ENCODE measurements at regions not wholly inside any gene's neighbourhood (a gene's known extent, or its start where the extent isn't known, plus 50 kb on each side); places are given as distances from the start of the nearest gene placed in this dataset.

GRCh38 chr10:8499312-8499711 lies 444.8 kb downstream of the GATA3 start:
- Histone ChIP-seq H3F3A (ENCODE audit: control insufficient read depth, insufficient read depth) (no peaks in the 10 kb centered on the region), H3K4me1 (ENCODE audit: control insufficient read depth, low read length) (no peaks in the 10 kb centered on the region), H3K27me3 (ENCODE audit: control insufficient read depth, low read length) (no peaks in the 10 kb centered on the region), H3K9me3 (ENCODE audit: control insufficient read depth, insufficient read depth, low read length) (no peaks in the 10 kb centered on the region), H4K20me1 (ENCODE audit: control insufficient read depth, insufficient read depth, low read depth, low read length) (no peaks in the 10 kb centered on the region), H3K79me2 (ENCODE audit: control insufficient read depth, low read length) (no peaks in the 10 kb centered on the region), H3K4me2 (ENCODE audit: low read length) (no peak overlapping the region), H3K27ac (ENCODE audit: low read depth, low read length) (no peak overlapping the region), H3K36me3 (ENCODE audit: control insufficient read depth, low read length) (no peaks in the 10 kb centered on the region), H3K4me3 (ENCODE audit: low read length) (no peak overlapping the region), H3K9me2 (replicated peaks; ENCODE audit: control insufficient read depth, low read length) (no peaks in the 10 kb centered on the region; the same call in 1 of the 2 replicates)
- TF ChIP-seq EZH2phosphoT487 (IDR thresholded peaks at IDR 0.05; ENCODE audit: borderline replicate concordance, low read length) (no peak), CTCF (IDR thresholded peaks at IDR 0.05; ENCODE audit: low read depth, low read length, poor library complexity, severe bottlenecking) (no peak)

GRCh38 chr10:8499752-8500390 lies 445.4 kb downstream of the GATA3 start:
- Histone ChIP-seq H3K9me3 (ENCODE audit: control insufficient read depth, insufficient read depth, low read length) (no peaks in the 10 kb centered on the region), H3K4me1 (ENCODE audit: control insufficient read depth, low read length) (no peaks in the 10 kb centered on the region), H4K20me1 (ENCODE audit: control insufficient read depth, insufficient read depth, low read depth, low read length) (no peaks in the 10 kb centered on the region), H3K36me3 (ENCODE audit: control insufficient read depth, low read length) (no peaks in the 10 kb centered on the region), H3F3A (ENCODE audit: control insufficient read depth, insufficient read depth) (no peaks in the 10 kb centered on the region), H3K4me3 (ENCODE audit: low read length) (no peak overlapping the region), H3K79me2 (ENCODE audit: control insufficient read depth, low read length) (no peaks in the 10 kb centered on the region), H3K4me2 (ENCODE audit: low read length) (no peak overlapping the region), H3K27ac (ENCODE audit: low read depth, low read length) (no peak overlapping the region), H3K27me3 (ENCODE audit: control insufficient read depth, low read length) (no peaks in the 10 kb centered on the region), H3K9me2 (replicated peaks; ENCODE audit: control insufficient read depth, low read length) (no peaks in the 10 kb centered on the region; the same call in 1 of the 2 replicates)
- TF ChIP-seq EZH2phosphoT487 (IDR thresholded peaks at IDR 0.05; ENCODE audit: borderline replicate concordance, low read length) = no peak
- TF ChIP-seq CTCF (IDR thresholded peaks at IDR 0.05; ENCODE audit: low read depth, low read length, poor library complexity, severe bottlenecking) = no peak

GRCh38 chr10:8502573-8502972 lies 448.1 kb downstream of the GATA3 start:
- H3K4me3 ChIP-seq (ENCODE audit: low read length) = no peak overlapping the region
- TF ChIP-seq CTCF (IDR thresholded peaks at IDR 0.05; ENCODE audit: low read depth, low read length, poor library complexity, severe bottlenecking) (no peak), EZH2phosphoT487 (IDR thresholded peaks at IDR 0.05; ENCODE audit: borderline replicate concordance, low read length) (no peak)
- H3K9me2 ChIP-seq (replicated peaks; ENCODE audit: control insufficient read depth, low read length) = no peaks in the 10 kb centered on the region; the same call in 1 of the 2 replicates
- no peaks in the 10 kb centered on the region for H3F3A ChIP-seq (ENCODE audit: control insufficient read depth, insufficient read depth)
- H3K36me3 ChIP-seq (ENCODE audit: control insufficient read depth, low read length) = no peaks in the 10 kb centered on the region
- no peak overlapping the region for H3K4me2 ChIP-seq (ENCODE audit: low read length)
- H4K20me1 ChIP-seq (ENCODE audit: control insufficient read depth, insufficient read depth, low read depth, low read length) = no peaks in the 10 kb centered on the region
- H3K27me3 ChIP-seq (ENCODE audit: control insufficient read depth, low read length) = no peaks in the 10 kb centered on the region
- no peaks in the 10 kb centered on the region for H3K9me3 ChIP-seq (ENCODE audit: control insufficient read depth, insufficient read depth, low read length)
- H3K27ac ChIP-seq (ENCODE audit: low read depth, low read length) = no peak overlapping the region
- no peaks in the 10 kb centered on the region for H3K4me1 ChIP-seq (ENCODE audit: control insufficient read depth, low read length)
- no peaks in the 10 kb centered on the region for H3K79me2 ChIP-seq (ENCODE audit: control insufficient read depth, low read length)

Data from DOHH2 (cell line).